Testis (tissue), 2 donors: ENCODE measurements at regions not wholly inside any gene's neighbourhood (a gene's known extent, or its start where the extent isn't known, plus 50 kb on each side); places are given as distances from the start of the nearest gene placed in this dataset.
"Not testable (repeated sequence)": the region's sequence is repeated elsewhere in the genome, so short reads cannot be mapped to it uniquely, and the experiment has no call there.

ENCODE experiments used
- DNase-seq: peaks from one replicate; pipeline ENCODE4 v3.0.0-alpha.2; 2019
- H3K27ac ChIP-seq, 2 donors: fragments of 200-600 bp; sonication (generic); one replicate each; pipeline ENCODE4 v1.5.1; 2019
- H3K27me3 ChIP-seq: fragments of 200-600 bp; sonication (generic); one replicate; pipeline ENCODE4 v1.5.1; 2019
- H3K36me3 ChIP-seq: fragments of 200-600 bp; sonication (generic); one replicate; pipeline ENCODE4 v1.5.1; 2017; ENCODE audit warnings: low read depth; ENCODE audit errors: missing control alignments
- H3K4me1 ChIP-seq: fragments of 200-600 bp; sonication (generic); one replicate; pipeline ENCODE4 v1.5.1; 2019
- H3K4me3 ChIP-seq, 2 donors: fragments of 200-600 bp; sonication (generic); one replicate each; pipeline ENCODE4 v1.5.1; 2017 to 2019
- H3K9me3 ChIP-seq: fragments of 200-600 bp; sonication (generic); one replicate; pipeline ENCODE4 v1.5.1; 2017
- CTCF ChIP-seq, 3 experiments: fragments of 450-650 bp in 2 of 3; fragments of 200-600 bp in 1 of 3; sonication (generic) in 1 of 3; IDR thresholded peaks; one replicate each; pipeline ENCODE4 v1.5.1; 2016 to 2019; ENCODE audit warnings: antibody characterized with exemption in 3 of 3, mild to moderate bottlenecking in 2 of 3, moderate library complexity in 1 of 3
- POLR2A ChIP-seq: fragments of 450-650 bp; IDR thresholded peaks from one replicate; pipeline ENCODE4 v1.6.1; 2017; ENCODE audit warnings: antibody characterized with exemption, mild to moderate bottlenecking, moderate library complexity
- WGBS, 2 donors: methylation state at CpG; one replicate each; pipeline ENCODE4 v1.1.5; 2018; 5-methylcytosine and 5-hydroxymethylcytosine counted together
- intact Hi-C: fragments of 100-400 bp; cut with DNase I; formaldehyde crosslinking; loops from one replicate; pipeline ENCODE4 v1.15.1; 2023; ENCODE audit warnings: low total_unique reads

GRCh38 chr4:38530486-38530885, 133.5 kb upstream of the KLF3 start:
- TF ChIP-seq CTCF (IDR thresholded peaks at IDR 0.05) (no peak), POLR2A (no peak)
- intact Hi-C loops = no loop called here
- Histone ChIP-seq H3K4me1 (no peaks in the 10 kb centered on the region), H3K4me3 (no peak overlapping the region), H3K27ac (no peak overlapping the region), H3K9me3 (no peaks in the 10 kb centered on the region), H3K36me3 (no peaks in the 10 kb centered on the region), H3K27me3 (no peaks in the 10 kb centered on the region)
- DNase-seq = no peak
- WGBS, 2 donors = 79 to 84% methylated on average over 1 of the region's 1 CpG

- DNase-seq = no peak
- 66 to 67% methylated on average over 5 of the region's 5 CpGs for WGBS, 2 donors
- no peak overlapping the region for H3K27ac ChIP-seq
- H3K36me3 ChIP-seq = no peaks in the 10 kb centered on the region
- H3K27me3 ChIP-seq = no peaks in the 10 kb centered on the region
- H3K9me3 ChIP-seq = no peaks in the 10 kb centered on the region
- intact Hi-C loops = no loop called here
- H3K4me3 ChIP-seq = no peak overlapping the region
- H3K4me1 ChIP-seq = no peaks in the 10 kb centered on the region
- TF ChIP-seq POLR2A (no peak), CTCF (IDR thresholded peaks at IDR 0.05) (no peak)
Observed at GRCh38 chr4:38531141-38531727, 132.8 kb upstream of the KLF3 start.

- H3K4me1 ChIP-seq = no peaks in the 10 kb centered on the region
- TF ChIP-seq CTCF (IDR thresholded peaks at IDR 0.05) (no peak), POLR2A (no peak)
- intact Hi-C loops = no loop called here
- H3K27me3 ChIP-seq = no peaks in the 10 kb centered on the region
- H3K27ac ChIP-seq = no peak overlapping the region
- H3K36me3 ChIP-seq = no peaks in the 10 kb centered on the region
- 53 to 65% methylated on average over 6 of the region's 6 CpGs for WGBS, 2 donors
- peak; percentile 23 for DNase-seq
- H3K9me3 ChIP-seq = no peaks in the 10 kb centered on the region
- H3K4me3 ChIP-seq = no peak overlapping the region
Observed at GRCh38 chr4:38532908-38533499, 131.0 kb upstream of the KLF3 start.

- intact Hi-C loops = no loop called here
- H3K27ac ChIP-seq = no peak overlapping the region
- no peaks in the 10 kb centered on the region for H3K9me3 ChIP-seq
- H3K36me3 ChIP-seq = no peaks in the 10 kb centered on the region
- DNase-seq = no peak
- H3K4me3 ChIP-seq = no peak overlapping the region
- H3K27me3 ChIP-seq = no peaks in the 10 kb centered on the region
- H3K4me1 ChIP-seq = no peaks in the 10 kb centered on the region
- no peak for TF ChIP-seq POLR2A
- TF ChIP-seq CTCF (IDR thresholded peaks at IDR 0.05) = no peak
- 66 to 93% methylated on average over 3 of the region's 3 CpGs for WGBS, 2 donors
Observed at GRCh38 chr4:38534344-38535045, 129.5 kb upstream of the KLF3 start.

GRCh38 chr4:38535071-38535470, 128.9 kb upstream of the KLF3 start:
- H3K36me3 ChIP-seq, DNase-seq, H3K4me3 ChIP-seq, H3K9me3 ChIP-seq, H3K27ac ChIP-seq, H3K4me1 ChIP-seq, intact Hi-C loops, H3K27me3 ChIP-seq: not testable (repeated sequence)
- WGBS, 2 donors = 89 to 100% methylated on average over 1 of the region's 1 CpG
